HepG2 (cell line): ENCODE measurements at regions not wholly inside any gene's neighbourhood (a gene's known extent, or its start where the extent isn't known, plus 50 kb on each side); places are given as distances from the start of the nearest gene placed in this dataset.
"Not testable (repeated sequence)": the region's sequence is repeated elsewhere in the genome, so short reads cannot be mapped to it uniquely, and the experiment has no call there.

Source experiments
- ATAC-seq: fragments of 200-7000 bp; cut with Tn5 transposase; 3 replicates; pipeline ENCODE4 v1.9.1; 2020; ENCODE audit warnings: mild to moderate bottlenecking, moderate library complexity
- BruUV-seq: library from RNA; stranded (reverse); fragments of 400-500 nt; replicated peaks from 2 replicates; lab custom pipeline; 2021; lab: Mats Ljungman, UMichigan
- CTCF ChIA-PET: fragments of 300-600 bp; formaldehyde crosslinking; extraction: SDS; loops from one replicate; lab custom pipeline; 2021; ENCODE audit warnings: low total read pairs, inconsistent platforms, low intra/inter-chr PET ratio; lab: Yijun Ruan, JAX
- POLR2A ChIA-PET: fragments of 350-600 bp; sonication (Branson Sonifier 250); formaldehyde crosslinking; loops from one replicate; lab custom pipeline; 2020; ENCODE audit warnings: antibody characterized with exemption, inconsistent platforms; lab: Yijun Ruan, JAX
- DNase-seq: peaks from one replicate; pipeline ENCODE4 v3.0.0-alpha.2; 2015; ENCODE audit warnings: low spot score
- FAIRE-seq: peaks from 3 replicates; lab custom pipeline; 2011; peaks lifted over from hg19 to GRCh38; lab: Jason Lieb, UNC
- H2AFZ ChIP-seq: one replicate; pipeline ENCODE4 v1.6.1; 2011; ENCODE audit warnings: low read length, inconsistent platforms
- H3K27ac ChIP-seq: fragments of 300-600 bp; 3 replicates; pipeline ENCODE4 v1.8.0; 2011; ENCODE audit warnings: mixed run types, mild to moderate bottlenecking, mixed read lengths, low read length, inconsistent platforms; ENCODE audit not compliant: insufficient read depth; ENCODE audit errors: extremely low read length
- H3K27me3 ChIP-seq, 2 experiments: fragments of 200-600 bp in 1 of 2; 2 replicates in 1 of 2; 3 replicates in 1 of 2; pipeline versions ENCODE4 v1.6.0 to v1.8.0; 2011; ENCODE audit warnings: low read length in 2 of 2, mild to moderate bottlenecking in 2 of 2, moderate library complexity in 2 of 2, inconsistent platforms in 1 of 2; ENCODE audit not compliant: insufficient read depth in 2 of 2, control insufficient read depth in 1 of 2
- H3K36me3 ChIP-seq, 2 experiments: fragments of 200-600 bp in 1 of 2; replicated peaks in 1 of 2; 2 replicates in 1 of 2; 3 replicates in 1 of 2; pipeline versions ENCODE4 v1.5.1 to v1.8.0; 2011; ENCODE audit warnings: low read length in 2 of 2, inconsistent platforms in 1 of 2; ENCODE audit not compliant: insufficient read depth in 2 of 2, control insufficient read depth in 1 of 2
- H3K4me1 ChIP-seq: 2 replicates; pipeline ENCODE4 v1.5.1; 2012; ENCODE audit warnings: low read length, inconsistent platforms; ENCODE audit not compliant: insufficient read depth
- H3K4me2 ChIP-seq: 2 replicates; pipeline ENCODE4 v1.6.0; 2011; ENCODE audit warnings: low read depth, low read length, inconsistent platforms
- H3K4me3 ChIP-seq, 3 experiments: fragments of 200-600 bp in 1 of 3; sonication (generic), shearing (Covaris generic) in 1 of 3; replicated peaks in 1 of 3; 2 replicates each; pipeline ENCODE4 v1.5.1; 2011 to 2016; ENCODE audit warnings: low read length in 3 of 3, inconsistent platforms in 2 of 3, low read depth in 2 of 3, mild to moderate bottlenecking in 2 of 3, control low read depth in 1 of 3, mixed read lengths in 1 of 3; ENCODE audit not compliant: insufficient read depth in 1 of 3
- H3K79me2 ChIP-seq: one replicate; pipeline ENCODE4 v1.6.1; 2011; ENCODE audit warnings: low read length, inconsistent platforms; ENCODE audit not compliant: insufficient read depth
- H3K9ac ChIP-seq: 2 replicates; pipeline ENCODE4 v1.6.0; 2011; ENCODE audit warnings: mild to moderate bottlenecking, low read depth, low read length, inconsistent platforms; ENCODE audit not compliant: insufficient read depth
- H3K9me3 ChIP-seq: 2 replicates; pipeline ENCODE4 v1.5.1; 2012; ENCODE audit warnings: mild to moderate bottlenecking, low read length
- H4K20me1 ChIP-seq: 2 replicates; pipeline ENCODE4 v1.6.0; 2011; ENCODE audit warnings: inconsistent platforms, mild to moderate bottlenecking, low read length, moderate library complexity; ENCODE audit not compliant: insufficient read depth
- ZNF260 ChIP-seq: sonication (generic); formaldehyde crosslinking; IDR thresholded peaks from 2 replicates; pipeline ENCODE4 v1.4.0; 2020; ENCODE audit warnings: missing genetic modification reagents, low read depth, mild to moderate bottlenecking, borderline replicate concordance
- WGBS: methylation state at CpG from one replicate; pipeline ENCODE4 v1.1.6; 2017; ENCODE audit warnings: low lambda C conversion rate; 5-methylcytosine and 5-hydroxymethylcytosine counted together
- in situ Hi-C: cut with HindIII; loops from 2 replicates; pipeline ENCODE4 v1.10.0; 2017; ENCODE audit warnings: low pct_unique_long_range_greater_than_20kb; ENCODE audit not compliant: extremely low pct_ligation_motif_present
- intact Hi-C: fragments of 100-400 bp; cut with micrococcal nuclease; formaldehyde crosslinking; loops from one replicate; pipeline ENCODE4 v1.10.0; 2022; ENCODE audit not compliant: unreplicated experiment
- TF ChIP-seq, protein P1 (sequence below), 2 experiments: IDR thresholded peaks; 2 replicates each; pipeline ENCODE4 v1.6.1; 2011 to 2012; ENCODE audit warnings: low read length in 2 of 2, borderline replicate concordance in 1 of 2, low read depth in 1 of 2, mild to moderate bottlenecking in 1 of 2, moderate library complexity in 1 of 2
- TF ChIP-seq, protein P2 (sequence below): IDR thresholded peaks from 2 replicates; pipeline ENCODE4 v1.6.1; 2016; ENCODE audit warnings: low read depth, control low read depth
- TF ChIP-seq, protein P3 (sequence below): sonication (generic); formaldehyde crosslinking; IDR thresholded peaks from 2 replicates; pipeline ENCODE4 v1.9.0; 2021; ENCODE audit warnings: missing genetic modification reagents, borderline replicate concordance

DNA sequence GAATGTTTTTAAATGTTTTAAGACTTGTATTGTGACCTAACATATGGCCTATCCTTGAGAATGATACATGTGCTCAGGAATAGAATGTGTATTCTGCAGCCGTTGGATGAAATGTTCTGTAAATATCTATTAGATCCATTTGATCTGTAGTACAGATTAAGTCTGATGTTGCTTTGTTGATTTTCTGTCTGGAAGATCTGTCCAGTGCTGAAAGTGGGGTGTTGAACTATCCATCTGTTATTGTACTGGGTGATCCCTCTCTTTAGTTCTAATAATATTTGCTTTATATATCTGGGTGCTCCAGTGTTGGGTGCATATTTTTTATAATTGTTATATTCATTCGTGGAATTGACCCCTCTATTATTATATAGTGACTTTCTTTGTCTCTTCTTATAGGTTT lies 248.3 kb downstream of the ADCYAP1 start:
- BruUV-seq, FAIRE-seq, H3K79me2 ChIP-seq, ATAC-seq, in situ Hi-C loops, H3K27me3 ChIP-seq, H4K20me1 ChIP-seq, DNase-seq, POLR2A ChIA-PET, H3K9me3 ChIP-seq, H3K27ac ChIP-seq, H2AFZ ChIP-seq, CTCF ChIA-PET, H3K4me1 ChIP-seq, intact Hi-C loops, H3K4me3 ChIP-seq, H3K36me3 ChIP-seq, H3K4me2 ChIP-seq, H3K9ac ChIP-seq: not testable (repeated sequence)
- 0% methylated on average over 2 of the region's 2 CpGs for WGBS
- TF ChIP-seq, protein P1, sequence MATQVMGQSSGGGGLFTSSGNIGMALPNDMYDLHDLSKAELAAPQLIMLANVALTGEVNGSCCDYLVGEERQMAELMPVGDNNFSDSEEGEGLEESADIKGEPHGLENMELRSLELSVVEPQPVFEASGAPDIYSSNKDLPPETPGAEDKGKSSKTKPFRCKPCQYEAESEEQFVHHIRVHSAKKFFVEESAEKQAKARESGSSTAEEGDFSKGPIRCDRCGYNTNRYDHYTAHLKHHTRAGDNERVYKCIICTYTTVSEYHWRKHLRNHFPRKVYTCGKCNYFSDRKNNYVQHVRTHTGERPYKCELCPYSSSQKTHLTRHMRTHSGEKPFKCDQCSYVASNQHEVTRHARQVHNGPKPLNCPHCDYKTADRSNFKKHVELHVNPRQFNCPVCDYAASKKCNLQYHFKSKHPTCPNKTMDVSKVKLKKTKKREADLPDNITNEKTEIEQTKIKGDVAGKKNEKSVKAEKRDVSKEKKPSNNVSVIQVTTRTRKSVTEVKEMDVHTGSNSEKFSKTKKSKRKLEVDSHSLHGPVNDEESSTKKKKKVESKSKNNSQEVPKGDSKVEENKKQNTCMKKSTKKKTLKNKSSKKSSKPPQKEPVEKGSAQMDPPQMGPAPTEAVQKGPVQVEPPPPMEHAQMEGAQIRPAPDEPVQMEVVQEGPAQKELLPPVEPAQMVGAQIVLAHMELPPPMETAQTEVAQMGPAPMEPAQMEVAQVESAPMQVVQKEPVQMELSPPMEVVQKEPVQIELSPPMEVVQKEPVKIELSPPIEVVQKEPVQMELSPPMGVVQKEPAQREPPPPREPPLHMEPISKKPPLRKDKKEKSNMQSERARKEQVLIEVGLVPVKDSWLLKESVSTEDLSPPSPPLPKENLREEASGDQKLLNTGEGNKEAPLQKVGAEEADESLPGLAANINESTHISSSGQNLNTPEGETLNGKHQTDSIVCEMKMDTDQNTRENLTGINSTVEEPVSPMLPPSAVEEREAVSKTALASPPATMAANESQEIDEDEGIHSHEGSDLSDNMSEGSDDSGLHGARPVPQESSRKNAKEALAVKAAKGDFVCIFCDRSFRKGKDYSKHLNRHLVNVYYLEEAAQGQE (IDR thresholded peaks at IDR 0.05; ENCODE audit: borderline replicate concordance in 1 of 2, low read depth in 1 of 2, low read length in 2 of 2): peak in 1 of 2 experiments; percentile 71; a peak in 2 of 4 replicates

DNA sequence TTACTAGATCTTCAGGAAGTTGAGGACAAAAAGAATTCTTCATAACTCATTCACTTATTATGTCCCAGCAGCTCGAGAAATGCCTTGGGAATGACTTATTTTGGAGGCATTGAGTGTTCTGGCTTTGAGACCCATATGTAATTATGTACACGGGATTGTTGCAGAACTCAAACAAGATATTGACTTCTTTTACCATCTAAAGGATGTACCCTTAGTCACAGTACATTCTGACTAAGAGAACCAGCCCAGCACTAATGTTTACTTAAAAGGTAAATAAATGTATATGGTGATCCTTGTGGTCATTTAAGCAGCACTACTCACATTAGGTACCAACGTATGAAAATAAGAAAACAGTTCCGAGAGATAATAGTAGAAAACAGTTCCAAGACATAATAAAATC lies 268.9 kb downstream of the ADCYAP1 start:
- Histone ChIP-seq H3K79me2 (no peaks in the 10 kb centered on the region), H3K4me1 (no peaks in the 10 kb centered on the region), H4K20me1 (no peaks in the 10 kb centered on the region), H3K4me2 (no peak overlapping the region), H3K27me3 (no peaks in the 10 kb centered on the region), H3K27ac (no peak overlapping the region), H3K9me3 (peaks cover 12% of the 10 kb centered on the region), H3K36me3 (no peaks in the 10 kb centered on the region), H3K9ac (no peak overlapping the region), H3K4me3 (no peak overlapping the region), H2AFZ (no peak overlapping the region)
- ChIA-PET CTCF (no interaction called here), POLR2A (no interaction called here)
- intact Hi-C loops: no loop called here
- TF ChIP-seq, protein P2, sequence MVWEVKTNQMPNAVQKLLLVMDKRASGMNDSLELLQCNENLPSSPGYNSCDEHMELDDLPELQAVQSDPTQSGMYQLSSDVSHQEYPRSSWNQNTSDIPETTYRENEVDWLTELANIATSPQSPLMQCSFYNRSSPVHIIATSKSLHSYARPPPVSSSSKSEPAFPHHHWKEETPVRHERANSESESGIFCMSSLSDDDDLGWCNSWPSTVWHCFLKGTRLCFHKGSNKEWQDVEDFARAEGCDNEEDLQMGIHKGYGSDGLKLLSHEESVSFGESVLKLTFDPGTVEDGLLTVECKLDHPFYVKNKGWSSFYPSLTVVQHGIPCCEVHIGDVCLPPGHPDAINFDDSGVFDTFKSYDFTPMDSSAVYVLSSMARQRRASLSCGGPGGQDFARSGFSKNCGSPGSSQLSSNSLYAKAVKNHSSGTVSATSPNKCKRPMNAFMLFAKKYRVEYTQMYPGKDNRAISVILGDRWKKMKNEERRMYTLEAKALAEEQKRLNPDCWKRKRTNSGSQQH (CRISPR knock-in tag): no peak
- TF ChIP-seq ZNF260 (CRISPR knock-in tag): no peak
- TF ChIP-seq, protein P3, sequence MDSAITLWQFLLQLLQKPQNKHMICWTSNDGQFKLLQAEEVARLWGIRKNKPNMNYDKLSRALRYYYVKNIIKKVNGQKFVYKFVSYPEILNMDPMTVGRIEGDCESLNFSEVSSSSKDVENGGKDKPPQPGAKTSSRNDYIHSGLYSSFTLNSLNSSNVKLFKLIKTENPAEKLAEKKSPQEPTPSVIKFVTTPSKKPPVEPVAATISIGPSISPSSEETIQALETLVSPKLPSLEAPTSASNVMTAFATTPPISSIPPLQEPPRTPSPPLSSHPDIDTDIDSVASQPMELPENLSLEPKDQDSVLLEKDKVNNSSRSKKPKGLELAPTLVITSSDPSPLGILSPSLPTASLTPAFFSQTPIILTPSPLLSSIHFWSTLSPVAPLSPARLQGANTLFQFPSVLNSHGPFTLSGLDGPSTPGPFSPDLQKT: no peak
- FAIRE-seq (no peak), DNase-seq (no peak), ATAC-seq (no peak)
- WGBS: under 1% methylated on average over 4 of the region's 4 CpGs
- in situ Hi-C loops: no loop called here
- no TSS peak for BruUV-seq
